Thoracic aorta (tissue), 2 donors: ENCODE measurements at regions not wholly inside any gene's neighbourhood (a gene's known extent, or its start where the extent isn't known, plus 50 kb on each side); places are given as distances from the start of the nearest gene placed in this dataset.

Experiments
- ATAC-seq: fragments of 150-250 bp; one replicate; pipeline ENCODE4 v1.8.0; 2017; ENCODE audit warnings: low read depth; ENCODE audit not compliant: insufficient number of reproducible peaks, low FRiP score
- DNase-seq: peaks from one replicate; pipeline ENCODE4 v3.0.0-alpha.2; 2020; ENCODE audit warnings: low spot score
- H3K27ac ChIP-seq, 2 donors: fragments of 200-600 bp; sonication (generic); 1 replicate in 1 of 2; 2 replicates in 1 of 2; pipeline ENCODE4 v1.5.1; 2016; ENCODE audit warnings: mild to moderate bottlenecking in 2 of 2, moderate library complexity in 2 of 2
- H3K27me3 ChIP-seq: fragments of 200-600 bp; sonication (generic); replicated peaks from 2 replicates; pipeline ENCODE4 v1.6.0; 2016; ENCODE audit warnings: mild to moderate bottlenecking; ENCODE audit not compliant: insufficient read depth
- H3K36me3 ChIP-seq: fragments of 200-600 bp; sonication (generic); one replicate; pipeline ENCODE4 v1.5.1; 2016
- H3K4me1 ChIP-seq, 2 donors: fragments of 200-600 bp; sonication (generic); 1 replicate in 1 of 2; 2 replicates in 1 of 2; pipeline versions ENCODE4 v1.5.1 to v1.6.0; 2016; ENCODE audit warnings: low read depth in 2 of 2, mild to moderate bottlenecking in 1 of 2; ENCODE audit not compliant: control insufficient read depth in 1 of 2
- H3K4me3 ChIP-seq: fragments of 200-600 bp; sonication (generic); 2 replicates; pipeline ENCODE4 v1.5.1; 2016; ENCODE audit warnings: mild to moderate bottlenecking
- H3K9me3 ChIP-seq: fragments of 200-600 bp; sonication (generic); 2 replicates; pipeline ENCODE4 v1.5.1; 2016
- TF ChIP-seq, protein P1 (sequence below): fragments of 200-600 bp; sonication (generic); IDR thresholded peaks from one replicate; pipeline ENCODE4 v1.5.1; 2019; ENCODE audit warnings: antibody characterized with exemption

GRCh38 chr9:72428329-72428728 is 63.3 kb upstream of the ZFAND5 start:
- DNase-seq: no peak
- ATAC-seq: no peak
- no peaks in the 10 kb centered on the region for H3K27me3 ChIP-seq
- H3K36me3 ChIP-seq: no peaks in the 10 kb centered on the region
- peaks cover under 1 to 11% of the 10 kb centered on the region in 2 donors for H3K4me1 ChIP-seq
- H3K4me3 ChIP-seq: no peak overlapping the region
- H3K9me3 ChIP-seq: no peaks in the 10 kb centered on the region
- TF ChIP-seq, protein P1, sequence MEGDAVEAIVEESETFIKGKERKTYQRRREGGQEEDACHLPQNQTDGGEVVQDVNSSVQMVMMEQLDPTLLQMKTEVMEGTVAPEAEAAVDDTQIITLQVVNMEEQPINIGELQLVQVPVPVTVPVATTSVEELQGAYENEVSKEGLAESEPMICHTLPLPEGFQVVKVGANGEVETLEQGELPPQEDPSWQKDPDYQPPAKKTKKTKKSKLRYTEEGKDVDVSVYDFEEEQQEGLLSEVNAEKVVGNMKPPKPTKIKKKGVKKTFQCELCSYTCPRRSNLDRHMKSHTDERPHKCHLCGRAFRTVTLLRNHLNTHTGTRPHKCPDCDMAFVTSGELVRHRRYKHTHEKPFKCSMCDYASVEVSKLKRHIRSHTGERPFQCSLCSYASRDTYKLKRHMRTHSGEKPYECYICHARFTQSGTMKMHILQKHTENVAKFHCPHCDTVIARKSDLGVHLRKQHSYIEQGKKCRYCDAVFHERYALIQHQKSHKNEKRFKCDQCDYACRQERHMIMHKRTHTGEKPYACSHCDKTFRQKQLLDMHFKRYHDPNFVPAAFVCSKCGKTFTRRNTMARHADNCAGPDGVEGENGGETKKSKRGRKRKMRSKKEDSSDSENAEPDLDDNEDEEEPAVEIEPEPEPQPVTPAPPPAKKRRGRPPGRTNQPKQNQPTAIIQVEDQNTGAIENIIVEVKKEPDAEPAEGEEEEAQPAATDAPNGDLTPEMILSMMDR: no peak
- H3K27ac ChIP-seq: no peak overlapping the region

DNA sequence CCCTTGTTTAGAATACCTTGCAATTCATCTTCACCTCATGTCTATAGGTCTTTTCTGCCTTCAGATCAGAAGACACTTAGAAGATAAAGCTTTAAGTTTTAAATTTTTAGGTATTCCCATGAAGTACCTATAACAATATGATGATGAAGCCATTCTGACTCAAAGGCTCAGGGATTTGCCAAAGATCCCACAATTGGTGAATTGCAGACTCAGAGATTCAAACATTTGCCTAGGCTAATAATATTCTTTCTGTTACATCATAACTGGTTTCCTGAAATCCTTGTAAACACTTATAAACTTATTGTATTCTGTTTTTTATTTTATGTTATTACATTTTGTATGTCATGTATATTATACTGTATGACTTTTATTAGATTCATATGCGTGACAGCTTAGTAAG is 62.8 kb upstream of the ZFAND5 start:
- DNase-seq: no peak
- no peak for ATAC-seq
- Histone ChIP-seq H3K4me3 (no peak overlapping the region), H3K27me3 (no peaks in the 10 kb centered on the region), H3K27ac (no peak overlapping the region), H3K9me3 (no peaks in the 10 kb centered on the region), H3K36me3 (no peaks in the 10 kb centered on the region), H3K4me1 (peaks cover 0 to 10% of the 10 kb centered on the region in 2 donors)
- TF ChIP-seq, protein P1: no peak

DNA sequence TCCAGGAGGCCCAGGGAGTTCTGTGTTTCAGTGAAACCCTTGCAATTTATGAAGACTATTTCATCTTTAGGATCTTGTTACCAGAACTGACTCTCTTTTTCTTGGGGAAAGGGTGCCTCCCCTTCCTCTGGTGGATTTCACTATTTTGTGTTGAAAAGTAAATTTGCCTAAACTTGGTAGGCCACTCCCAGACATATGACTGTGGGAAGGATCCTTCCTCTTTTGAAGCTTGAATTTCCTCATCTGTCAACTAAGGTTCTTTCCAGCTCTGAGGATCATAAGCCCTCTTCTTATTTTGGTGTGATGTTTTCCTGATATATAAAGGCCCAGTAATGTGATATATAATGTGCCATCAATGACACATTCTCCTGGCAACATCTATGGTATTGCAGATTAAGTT is 59.1 kb upstream of the ZFAND5 start:
- TF ChIP-seq, protein P1: no peak
- DNase-seq (no peak), ATAC-seq (no peak)
- Histone ChIP-seq H3K27me3 (no peaks in the 10 kb centered on the region), H3K4me1 (peaks cover 0 to 10% of the 10 kb centered on the region in 2 donors), H3K4me3 (no peak overlapping the region), H3K27ac (no peak overlapping the region), H3K36me3 (no peaks in the 10 kb centered on the region), H3K9me3 (no peaks in the 10 kb centered on the region)

DNA sequence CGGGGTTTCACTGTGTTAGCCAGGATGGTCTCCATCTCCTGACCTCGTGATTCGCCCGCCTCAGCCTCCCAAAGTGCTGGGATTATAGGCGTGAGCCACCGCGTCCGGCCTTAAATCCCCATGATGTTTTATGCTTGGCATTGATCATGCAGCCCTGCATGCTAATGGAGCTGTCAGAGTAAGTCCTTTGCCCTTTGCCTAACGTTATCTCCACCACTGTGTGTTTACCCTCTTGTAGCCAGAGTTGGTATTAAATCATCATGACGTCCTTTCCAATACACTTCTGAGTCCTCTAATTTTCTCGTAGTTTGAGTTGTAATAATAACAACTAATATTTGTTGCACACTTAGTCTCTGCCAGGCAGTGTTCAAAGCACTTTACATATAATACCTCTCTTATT is 57.2 kb upstream of the ZFAND5 start:
- ATAC-seq: no peak
- Histone ChIP-seq H3K27ac (no peak overlapping the region), H3K27me3 (no peaks in the 10 kb centered on the region), H3K9me3 (no peaks in the 10 kb centered on the region), H3K4me1 (no peaks in the 10 kb centered on the region), H3K4me3 (no peak overlapping the region), H3K36me3 (no peaks in the 10 kb centered on the region)
- TF ChIP-seq, protein P1: no peak
- DNase-seq: no peak

DNA sequence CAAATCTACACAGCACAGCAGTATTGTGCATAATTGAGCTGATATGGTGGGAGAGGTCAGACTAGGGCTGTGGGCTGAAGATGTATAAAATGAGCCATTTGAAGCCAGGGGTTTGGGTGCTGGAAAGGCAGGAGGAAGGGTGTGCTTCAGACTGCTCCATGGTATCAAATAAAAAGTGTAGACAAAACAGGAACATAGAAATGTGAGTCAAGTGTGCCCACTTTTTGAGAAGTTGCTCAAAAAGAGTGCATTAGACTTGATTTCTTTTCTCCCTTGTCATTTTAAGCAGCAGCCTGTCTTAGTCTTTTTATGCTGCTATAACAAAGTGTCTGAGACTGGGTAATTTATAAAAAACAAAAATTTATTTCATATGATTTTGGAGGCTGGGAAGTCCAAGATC is 55.8 kb upstream of the ZFAND5 start:
- no peaks in the 10 kb centered on the region for H3K4me1 ChIP-seq
- DNase-seq: no peak
- no peaks in the 10 kb centered on the region for H3K27me3 ChIP-seq
- ATAC-seq: no peak
- TF ChIP-seq, protein P1: no peak
- H3K4me3 ChIP-seq: no peak overlapping the region
- H3K9me3 ChIP-seq: no peaks in the 10 kb centered on the region
- no peaks in the 10 kb centered on the region for H3K36me3 ChIP-seq
- H3K27ac ChIP-seq: no peak overlapping the region
